ENCODE measurements at regions not wholly inside any gene's neighbourhood (a gene's known extent, or its start where the extent isn't known, plus 50 kb on each side); places are given as distances from the start of the nearest gene placed in this dataset.

GRCh38 chr18:42619771-42620170, 495.7 kb downstream of the RIT2 start:
- no peak for DNase-seq (ENCODE audit: low read depth in 2 of 2)

- DNase-seq (ENCODE audit: low read depth in 2 of 2): no peak
Observed at GRCh38 chr18:42620657-42621056, 494.8 kb downstream of the RIT2 start.

GRCh38 chr18:42623935-42624334, 491.6 kb downstream of the RIT2 start:
- DNase-seq (ENCODE audit: low read depth in 2 of 2): no peak

- no peak for DNase-seq (ENCODE audit: low read depth in 2 of 2)
Observed at GRCh38 chr18:42632801-42633200, 482.7 kb downstream of the RIT2 start.

- DNase-seq (ENCODE audit: low read depth in 2 of 2): no peak
Observed at GRCh38 chr18:42635378-42636048, 480.0 kb downstream of the RIT2 start.

DNA sequence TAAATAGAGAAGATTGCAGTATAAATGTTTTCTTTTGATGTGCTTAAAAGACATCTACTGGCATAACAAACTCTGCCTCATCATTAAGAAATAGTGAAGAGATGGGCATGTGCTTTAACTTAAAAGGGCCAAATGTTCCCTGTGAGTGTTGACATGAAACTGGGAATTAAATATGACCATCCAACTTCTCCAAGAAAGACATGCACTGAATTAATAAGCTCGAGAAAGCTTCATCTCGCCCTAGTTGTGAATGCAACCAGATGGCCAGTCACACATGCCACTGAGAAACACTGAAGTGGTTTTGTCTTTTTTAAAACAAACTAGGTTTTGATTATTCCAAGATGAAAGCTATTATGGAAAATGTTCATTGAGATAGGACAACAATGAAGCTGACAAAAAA, 479.2 kb downstream of the RIT2 start:
- no peak for DNase-seq (ENCODE audit: low read depth in 2 of 2)

- DNase-seq (ENCODE audit: low read depth in 2 of 2): no peak
Observed at GRCh38 chr18:42640160-42640559, 475.3 kb downstream of the RIT2 start.

DNA sequence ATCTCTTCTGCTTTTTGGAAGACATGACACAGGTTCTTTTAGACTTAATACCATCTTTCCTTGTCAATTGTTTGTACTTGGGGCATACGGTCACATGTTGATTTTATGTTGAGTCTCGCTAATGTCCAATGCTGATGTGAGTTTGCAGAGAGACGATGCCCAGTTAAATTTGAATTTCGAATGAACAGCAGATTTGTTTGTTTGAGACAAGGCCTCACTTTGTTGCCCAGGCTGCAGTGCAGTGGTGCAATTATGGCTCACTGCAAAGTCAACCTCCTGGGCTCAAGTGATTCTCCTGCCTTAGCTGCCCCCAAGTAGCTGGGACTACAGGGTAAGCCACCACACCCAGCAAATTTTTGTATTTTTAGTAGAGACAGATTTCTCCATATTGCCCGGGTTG, 473.5 kb downstream of the RIT2 start:
- no peak for DNase-seq (ENCODE audit: low read depth in 2 of 2)

DNA sequence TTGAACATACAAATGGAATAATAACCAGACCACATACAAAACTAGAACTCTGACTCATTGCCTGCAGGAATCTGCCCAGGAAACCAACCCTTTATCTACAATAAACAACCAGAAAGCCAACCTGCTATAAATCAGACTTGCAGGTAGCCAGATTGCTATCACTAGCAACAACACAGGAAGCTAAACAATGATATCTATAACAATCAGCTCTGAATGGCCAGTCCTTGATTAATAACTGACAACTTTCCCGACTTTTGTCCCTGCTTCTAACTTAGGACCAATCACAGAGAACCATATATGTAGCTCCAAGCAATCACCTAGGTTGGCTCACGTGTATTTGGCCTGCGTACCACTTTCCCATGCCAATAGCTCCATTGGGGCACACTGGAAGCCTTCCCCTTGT, 470.8 kb downstream of the RIT2 start:
- DNase-seq (ENCODE audit: low read depth in 2 of 2): no peak

DNA sequence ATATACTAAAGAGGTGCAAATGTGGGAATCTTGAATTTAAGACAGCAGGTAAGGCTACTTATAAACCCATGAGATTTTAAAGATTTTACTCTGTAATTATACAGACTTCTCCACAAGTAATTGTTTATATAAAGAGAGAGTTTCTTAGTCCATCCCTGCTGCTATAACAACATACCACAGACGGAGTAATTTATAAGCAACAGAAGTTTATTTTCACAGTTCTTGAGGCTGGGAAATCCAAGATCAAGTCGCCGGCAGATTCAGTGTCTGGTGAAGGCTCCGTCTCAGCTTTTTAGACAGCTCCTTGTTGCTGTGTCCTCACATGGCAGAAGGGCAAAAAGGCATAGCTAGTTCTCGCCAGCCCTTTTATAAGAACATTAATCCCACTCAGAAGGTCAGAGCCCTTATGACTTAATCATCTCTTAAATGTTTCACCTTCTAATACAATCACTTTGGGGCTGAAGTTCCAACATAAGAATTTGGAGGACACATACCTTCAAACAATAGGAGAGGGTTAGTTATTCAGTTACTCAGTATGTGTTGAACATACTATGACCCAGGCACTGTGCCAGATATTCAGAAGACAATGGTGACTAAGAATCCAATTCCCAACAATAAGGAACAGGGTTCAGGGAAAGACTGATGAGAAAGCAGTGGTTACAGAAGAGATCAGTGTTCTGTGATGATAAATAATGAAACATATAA, 466.0 kb downstream of the RIT2 start:
- DNase-seq (ENCODE audit: low read depth in 2 of 2): no peak

- DNase-seq (ENCODE audit: low read depth in 2 of 2): no peak
Observed at GRCh38 chr18:42654556-42654955, 460.9 kb downstream of the RIT2 start.

- no peak for DNase-seq (ENCODE audit: low read depth in 2 of 2)
Observed at GRCh38 chr18:42657551-42657950, 457.9 kb downstream of the RIT2 start.

- DNase-seq (ENCODE audit: low read depth in 2 of 2): no peak
Observed at GRCh38 chr18:42658171-42658570, 457.3 kb downstream of the RIT2 start.

GRCh38 chr18:42659187-42659586, 456.3 kb downstream of the RIT2 start:
- DNase-seq (ENCODE audit: low read depth in 2 of 2): no peak

- no peak for DNase-seq (ENCODE audit: low read depth in 2 of 2)
Observed at GRCh38 chr18:42670860-42671259, 444.6 kb downstream of the RIT2 start.

DNA sequence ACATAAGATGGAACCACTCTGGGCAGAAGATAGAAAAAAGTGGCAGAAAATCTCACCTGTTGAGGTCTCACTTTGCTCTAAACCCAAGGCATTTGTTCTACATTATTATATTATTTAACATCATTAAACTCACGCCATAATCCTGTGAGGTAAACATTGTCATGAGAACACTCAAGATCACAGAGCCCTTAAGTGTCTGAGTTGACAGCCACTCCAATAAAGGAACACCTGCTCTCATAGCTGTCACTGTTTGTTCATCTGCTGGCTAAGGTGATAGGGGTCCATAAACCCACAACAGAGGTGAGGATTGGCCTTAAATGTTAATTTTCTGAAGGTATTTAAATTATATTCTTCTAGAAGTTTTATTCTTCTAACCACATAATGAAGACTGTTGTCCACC, 439.7 kb downstream of the RIT2 start:
- DNase-seq (ENCODE audit: low read depth in 2 of 2): no peak

- DNase-seq (ENCODE audit: low read depth in 2 of 2): no peak
Observed at GRCh38 chr18:42683094-42683493, 432.4 kb downstream of the RIT2 start.

DNA sequence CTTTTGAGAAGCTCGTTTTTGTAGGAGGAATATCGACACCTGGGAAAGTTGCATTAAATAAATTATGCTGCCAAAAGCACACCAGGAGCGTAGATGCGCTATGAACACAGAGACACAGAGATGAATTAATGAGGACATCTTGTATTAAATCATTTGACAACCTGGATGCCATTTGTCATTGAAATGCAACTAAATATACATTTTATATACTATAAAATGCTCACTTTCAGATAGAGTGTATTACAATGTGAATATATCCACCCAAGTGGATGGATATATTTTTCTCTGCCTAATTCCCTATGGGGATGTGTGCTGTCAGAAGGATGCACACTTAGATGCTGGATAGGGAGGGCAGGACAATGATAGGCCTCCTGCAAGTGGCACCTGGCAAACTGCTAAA, 426.2 kb downstream of the RIT2 start:
- DNase-seq (ENCODE audit: low read depth in 2 of 2): no peak
